NB4 (cell line): ENCODE measurements at regions not wholly inside any gene's neighbourhood (a gene's known extent, or its start where the extent isn't known, plus 50 kb on each side); places are given as distances from the start of the nearest gene placed in this dataset.

Source experiments
- DNase-seq: peaks from one replicate; pipeline ENCODE4 v3.0.0; 2010; ENCODE audit warnings: low read depth
- H3K4me3 ChIP-seq: one replicate; pipeline ENCODE4 v1.5.1; 2011; ENCODE audit warnings: mild to moderate bottlenecking, low read depth, low read length, moderate library complexity
- MYC ChIP-seq: IDR thresholded peaks from 2 replicates; pipeline ENCODE4 v1.6.1; 2011; ENCODE audit warnings: low read depth, low read length
- POLR2A ChIP-seq: IDR thresholded peaks from 2 replicates; pipeline ENCODE4 v1.6.1; 2011; ENCODE audit warnings: mild to moderate bottlenecking; ENCODE audit not compliant: insufficient read length; ENCODE audit errors: extremely low read depth
- TF ChIP-seq, protein P1 (sequence below): IDR thresholded peaks from one replicate; pipeline ENCODE4 v1.5.1; 2012; ENCODE audit warnings: low read depth, low read length
- TF ChIP-seq, protein P2 (sequence below): IDR thresholded peaks from 2 replicates; pipeline ENCODE4 v1.6.1; 2011; ENCODE audit warnings: low read depth, low read length

DNA sequence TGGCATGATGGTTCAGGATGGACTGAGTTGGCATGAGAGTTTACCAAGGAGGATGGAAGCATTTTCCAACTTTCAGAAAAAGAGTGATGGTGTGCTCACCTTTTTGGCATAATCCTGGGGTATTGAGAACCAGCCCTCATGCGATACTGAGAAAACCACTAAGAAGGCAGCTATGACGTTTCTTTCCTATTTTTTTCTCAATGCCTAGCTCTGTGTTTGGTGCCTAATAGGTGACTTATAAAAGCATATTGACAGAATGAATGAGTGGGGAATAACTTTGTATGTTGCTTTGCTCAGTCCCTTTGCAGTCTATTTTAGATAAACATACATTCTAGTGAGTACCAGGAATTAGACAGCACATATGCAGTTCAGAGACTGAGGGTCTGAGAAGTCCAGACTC lies 816.3 kb downstream of the DHX35 start:
- no peak overlapping the region for H3K4me3 ChIP-seq
- no peak for TF ChIP-seq MYC
- no peak for DNase-seq

DNA sequence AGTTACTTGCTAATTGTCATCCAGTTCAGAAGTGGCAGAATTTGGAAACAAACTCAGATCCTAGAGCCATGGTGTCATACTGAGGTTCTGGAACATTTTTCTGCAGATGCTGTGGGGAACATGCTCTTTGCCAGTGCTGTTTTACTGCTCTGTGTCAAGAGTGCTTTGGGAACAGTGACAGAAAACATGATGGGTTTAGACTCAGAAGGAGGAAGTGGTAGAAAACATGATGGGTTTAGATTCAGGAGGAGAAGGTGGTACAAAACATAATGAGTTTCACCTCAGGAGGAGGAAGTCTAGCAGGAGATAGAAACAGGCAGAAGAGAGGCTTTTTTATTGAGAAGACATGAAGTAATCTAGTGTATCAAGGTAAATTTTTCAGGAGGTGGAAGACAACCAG lies 815.5 kb downstream of the DHX35 start:
- TF ChIP-seq, protein P1, sequence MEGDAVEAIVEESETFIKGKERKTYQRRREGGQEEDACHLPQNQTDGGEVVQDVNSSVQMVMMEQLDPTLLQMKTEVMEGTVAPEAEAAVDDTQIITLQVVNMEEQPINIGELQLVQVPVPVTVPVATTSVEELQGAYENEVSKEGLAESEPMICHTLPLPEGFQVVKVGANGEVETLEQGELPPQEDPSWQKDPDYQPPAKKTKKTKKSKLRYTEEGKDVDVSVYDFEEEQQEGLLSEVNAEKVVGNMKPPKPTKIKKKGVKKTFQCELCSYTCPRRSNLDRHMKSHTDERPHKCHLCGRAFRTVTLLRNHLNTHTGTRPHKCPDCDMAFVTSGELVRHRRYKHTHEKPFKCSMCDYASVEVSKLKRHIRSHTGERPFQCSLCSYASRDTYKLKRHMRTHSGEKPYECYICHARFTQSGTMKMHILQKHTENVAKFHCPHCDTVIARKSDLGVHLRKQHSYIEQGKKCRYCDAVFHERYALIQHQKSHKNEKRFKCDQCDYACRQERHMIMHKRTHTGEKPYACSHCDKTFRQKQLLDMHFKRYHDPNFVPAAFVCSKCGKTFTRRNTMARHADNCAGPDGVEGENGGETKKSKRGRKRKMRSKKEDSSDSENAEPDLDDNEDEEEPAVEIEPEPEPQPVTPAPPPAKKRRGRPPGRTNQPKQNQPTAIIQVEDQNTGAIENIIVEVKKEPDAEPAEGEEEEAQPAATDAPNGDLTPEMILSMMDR = no peak
- TF ChIP-seq POLR2A = no peak
- no peak for TF ChIP-seq MYC
- TF ChIP-seq, protein P2, sequence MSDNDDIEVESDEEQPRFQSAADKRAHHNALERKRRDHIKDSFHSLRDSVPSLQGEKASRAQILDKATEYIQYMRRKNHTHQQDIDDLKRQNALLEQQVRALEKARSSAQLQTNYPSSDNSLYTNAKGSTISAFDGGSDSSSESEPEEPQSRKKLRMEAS = no peak
- no peak overlapping the region for H3K4me3 ChIP-seq
- DNase-seq = no peak

DNA sequence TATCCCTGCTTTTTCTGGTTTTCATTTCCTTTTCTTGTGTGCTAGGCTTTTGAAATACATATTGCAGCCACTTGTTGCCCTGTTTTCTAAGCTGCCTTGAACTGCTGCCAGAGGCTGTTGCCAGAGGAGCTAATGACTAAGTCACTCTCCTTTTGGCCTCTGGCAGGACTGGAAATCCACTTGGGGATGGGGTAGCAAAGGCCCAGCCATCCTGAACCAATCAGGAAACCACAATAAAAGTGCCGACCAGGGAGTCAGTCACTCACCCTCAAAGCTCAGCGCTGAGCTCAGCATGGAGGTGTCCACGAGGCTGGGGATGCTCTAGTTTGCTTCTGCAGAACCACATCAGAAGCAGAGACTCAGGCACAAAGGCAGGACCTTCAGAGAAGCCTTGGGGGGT lies 813.0 kb downstream of the DHX35 start:
- no peak overlapping the region for H3K4me3 ChIP-seq
- no peak for DNase-seq
- TF ChIP-seq, protein P2 = no peak
- TF ChIP-seq POLR2A (no peak), MYC (no peak)
- TF ChIP-seq, protein P1 = no peak

DNA sequence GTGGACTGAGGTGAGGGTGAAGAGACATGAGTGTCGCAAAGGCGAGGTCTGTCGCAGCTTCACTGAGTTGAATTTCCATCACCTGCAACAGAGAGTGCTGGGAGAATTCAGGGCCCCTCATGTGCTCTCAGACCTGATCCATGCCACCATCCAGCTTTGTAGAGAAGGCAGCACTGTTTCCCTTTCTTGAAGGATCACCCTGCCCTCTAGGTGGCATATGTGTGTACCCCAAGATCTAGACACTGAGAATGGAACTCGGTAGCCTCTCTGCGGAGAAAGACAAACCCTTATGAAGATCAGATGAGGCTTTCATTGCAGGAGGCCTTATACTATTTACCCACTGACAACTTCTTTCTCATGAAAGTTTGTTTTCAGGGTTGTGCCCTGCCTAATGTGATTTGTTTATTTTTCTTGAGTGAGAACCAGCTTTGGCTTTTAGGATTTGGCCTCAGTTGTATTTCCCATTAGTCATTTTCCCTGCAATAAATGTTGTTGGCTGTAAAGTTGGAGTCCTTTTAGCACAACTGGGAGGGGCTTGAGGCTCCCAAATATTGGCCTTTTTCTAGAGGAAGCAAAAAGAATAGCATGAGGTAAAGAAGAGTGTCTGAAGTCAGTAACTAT lies 811.3 kb downstream of the DHX35 start:
- no peak for TF ChIP-seq POLR2A
- TF ChIP-seq, protein P1 = peak; percentile 18
- no peak overlapping the region for H3K4me3 ChIP-seq
- no peak for DNase-seq

DNA sequence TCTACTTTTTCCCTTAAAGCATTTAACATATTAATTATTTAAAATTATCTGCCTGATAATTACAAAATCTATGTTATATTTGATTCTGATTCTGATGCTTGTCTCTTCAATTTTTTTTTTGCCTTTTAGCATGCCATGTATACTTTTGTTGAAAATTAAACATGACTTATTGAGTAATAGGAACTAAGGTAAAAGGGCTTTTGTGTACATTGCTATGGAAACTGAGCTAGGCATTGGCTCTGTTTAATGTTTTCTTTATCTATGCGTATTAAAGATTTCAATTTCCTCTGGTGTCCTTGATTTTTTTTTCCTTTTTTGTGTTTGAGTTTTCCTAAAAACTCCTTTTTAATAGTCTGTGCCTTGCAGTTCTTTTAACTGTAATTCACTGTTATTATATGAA lies 805.2 kb downstream of the DHX35 start:
- DNase-seq = no peak
- H3K4me3 ChIP-seq = no peak overlapping the region
- TF ChIP-seq MYC (no peak), POLR2A (no peak)
- TF ChIP-seq, protein P1 = no peak
- TF ChIP-seq, protein P2 = no peak

DNA sequence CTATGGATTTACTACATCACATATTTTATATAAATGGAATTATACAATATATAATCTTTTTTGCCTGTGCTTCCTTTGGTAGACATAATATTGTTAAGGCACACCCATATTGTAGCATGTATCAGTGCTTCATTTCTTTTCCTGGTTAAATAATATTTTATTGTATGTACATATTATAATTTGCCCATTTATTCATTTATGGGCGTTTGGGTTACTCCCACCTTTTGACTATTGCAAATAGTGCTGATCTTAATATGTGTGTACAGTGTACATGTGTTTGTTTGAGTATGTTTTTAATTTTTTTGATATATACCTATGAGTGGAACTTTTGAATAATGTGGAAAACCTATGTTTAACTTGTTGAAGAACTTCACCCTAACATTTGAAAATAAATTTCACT lies 804.2 kb downstream of the DHX35 start:
- TF ChIP-seq, protein P2 = no peak
- TF ChIP-seq POLR2A (no peak), MYC (no peak)
- TF ChIP-seq, protein P1 = no peak

More for the DNA sequence above, 804.2 kb downstream of the DHX35 start:
- no peak for DNase-seq
- no peak overlapping the region for H3K4me3 ChIP-seq
